HG02588 (cell line): ENCODE measurements at regions not wholly inside any gene's neighbourhood (a gene's known extent, or its start where the extent isn't known, plus 50 kb on each side); places are given as distances from the start of the nearest gene placed in this dataset.
"Not testable (repeated sequence)": the region's sequence is repeated elsewhere in the genome, so short reads cannot be mapped to it uniquely, and the experiment has no call there.

Source experiments
- ATAC-seq: cut with Tn5 transposase; IDR thresholded peaks from one replicate; pipeline ENCODE4 v1.9.1; 2021; ENCODE audit warnings: mild to moderate bottlenecking, moderate library complexity; ENCODE audit not compliant: unreplicated experiment

GRCh38 chr2:187679454-187679853 is 125.2 kb upstream of the TFPI start:
- ATAC-seq = no peak

DNA sequence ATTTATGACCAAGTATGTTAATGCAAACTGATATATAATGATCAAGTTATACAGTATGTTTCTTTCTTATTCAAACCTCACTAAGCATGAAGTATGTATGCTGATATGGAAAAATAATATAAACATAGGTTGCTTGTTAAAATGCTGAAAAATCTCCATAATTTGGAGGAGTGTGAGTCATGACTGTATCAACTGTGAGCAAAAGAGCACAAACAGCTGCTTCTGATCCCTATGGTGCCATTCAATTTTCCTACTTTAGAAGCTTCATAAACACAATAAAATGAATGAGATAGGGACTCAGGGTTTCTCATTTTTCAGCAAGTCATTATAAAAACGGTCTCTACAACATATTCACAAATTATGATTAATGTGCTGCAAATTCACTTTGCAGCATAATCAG is 129.9 kb upstream of the TFPI start:
- no peak for ATAC-seq

- ATAC-seq = no peak
These were observed 132.3 kb upstream of the TFPI start for GRCh38 chr2:187686416-187687024.

DNA sequence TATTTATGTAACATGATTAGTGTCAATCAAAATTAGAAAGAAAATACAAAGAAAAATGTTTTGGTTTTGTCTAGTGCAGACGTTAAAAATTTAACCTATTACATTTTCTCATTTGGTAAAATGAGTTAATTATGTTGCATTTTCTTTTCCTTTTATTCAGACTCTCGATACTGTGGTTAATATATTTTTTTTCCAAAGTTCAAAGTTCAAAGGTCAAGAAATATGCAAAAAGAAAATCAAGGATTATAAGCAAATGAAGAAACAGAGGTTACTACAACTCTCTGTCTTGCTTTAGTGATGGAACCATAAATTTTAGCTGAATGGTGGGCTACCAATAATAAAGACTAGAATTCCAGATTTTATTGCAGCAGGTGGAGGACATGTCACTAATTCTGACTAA is 133.3 kb upstream of the TFPI start:
- ATAC-seq = no peak

- no peak for ATAC-seq
These were observed 135.1 kb upstream of the TFPI start for GRCh38 chr2:187689372-187689771.

GRCh38 chr2:187693923-187694322 is 139.7 kb upstream of the TFPI start:
- no peak for ATAC-seq

- not testable (repeated sequence) for ATAC-seq
These were observed 142.4 kb upstream of the TFPI start for GRCh38 chr2:187696644-187697043.

DNA sequence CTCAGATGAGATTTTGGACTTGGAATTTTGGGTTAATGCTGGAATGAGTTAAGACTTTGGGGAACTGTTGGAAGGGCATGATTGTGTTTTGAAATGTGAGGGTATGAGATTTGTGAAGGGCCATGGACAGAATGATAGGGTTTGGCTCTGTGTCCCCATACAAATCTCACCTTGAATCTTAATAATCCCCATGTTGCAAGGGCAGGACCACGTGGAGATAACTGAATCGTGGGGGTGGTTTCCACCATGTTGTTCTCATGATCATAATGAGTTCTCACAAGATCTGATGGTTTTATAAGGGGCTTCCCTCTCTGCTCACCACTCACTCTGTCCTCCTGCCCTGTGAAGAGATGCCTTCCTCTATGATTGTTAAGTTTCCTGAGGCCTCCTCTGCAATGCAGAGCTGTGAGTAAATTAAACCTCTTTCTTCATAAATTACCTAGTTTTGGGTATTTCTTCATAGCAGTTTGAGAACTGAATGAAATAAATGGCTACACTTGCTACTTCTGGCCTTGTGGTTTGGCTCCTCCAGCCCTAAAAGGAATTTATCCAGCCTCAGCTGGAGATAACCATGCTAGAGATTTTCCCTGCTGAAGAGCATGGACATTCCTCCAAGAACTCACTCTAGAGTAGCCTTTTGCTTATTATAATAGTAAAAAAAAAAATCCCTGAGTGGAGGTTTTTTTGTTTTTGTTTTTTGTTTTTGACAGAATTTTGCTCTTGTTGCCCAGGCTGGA is 144.3 kb upstream of the TFPI start:
- no peak for ATAC-seq

DNA sequence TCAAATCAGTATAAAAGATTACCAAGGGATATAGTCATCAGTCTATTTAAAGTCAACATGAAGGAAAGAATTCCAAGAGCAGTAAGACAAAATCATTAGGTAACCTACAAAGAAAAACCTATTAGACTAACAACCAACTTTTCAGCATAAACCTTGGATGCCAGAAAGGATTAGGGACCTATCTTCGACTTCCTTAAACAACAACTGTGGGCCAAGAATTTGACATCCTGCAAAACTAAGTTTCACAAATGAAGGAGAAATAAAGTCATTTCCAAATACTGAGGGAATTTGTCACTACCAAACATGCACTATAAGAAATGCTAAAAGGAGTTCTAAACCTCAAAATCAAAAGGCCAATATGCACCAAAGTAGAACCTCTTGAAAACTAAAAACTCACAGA is 147.9 kb upstream of the TFPI start:
- no peak for ATAC-seq

- no peak for ATAC-seq
These were observed 154.0 kb upstream of the TFPI start for GRCh38 chr2:187708272-187708671.

- no peak for ATAC-seq
These were observed 154.8 kb upstream of the TFPI start for GRCh38 chr2:187709065-187709464.

DNA sequence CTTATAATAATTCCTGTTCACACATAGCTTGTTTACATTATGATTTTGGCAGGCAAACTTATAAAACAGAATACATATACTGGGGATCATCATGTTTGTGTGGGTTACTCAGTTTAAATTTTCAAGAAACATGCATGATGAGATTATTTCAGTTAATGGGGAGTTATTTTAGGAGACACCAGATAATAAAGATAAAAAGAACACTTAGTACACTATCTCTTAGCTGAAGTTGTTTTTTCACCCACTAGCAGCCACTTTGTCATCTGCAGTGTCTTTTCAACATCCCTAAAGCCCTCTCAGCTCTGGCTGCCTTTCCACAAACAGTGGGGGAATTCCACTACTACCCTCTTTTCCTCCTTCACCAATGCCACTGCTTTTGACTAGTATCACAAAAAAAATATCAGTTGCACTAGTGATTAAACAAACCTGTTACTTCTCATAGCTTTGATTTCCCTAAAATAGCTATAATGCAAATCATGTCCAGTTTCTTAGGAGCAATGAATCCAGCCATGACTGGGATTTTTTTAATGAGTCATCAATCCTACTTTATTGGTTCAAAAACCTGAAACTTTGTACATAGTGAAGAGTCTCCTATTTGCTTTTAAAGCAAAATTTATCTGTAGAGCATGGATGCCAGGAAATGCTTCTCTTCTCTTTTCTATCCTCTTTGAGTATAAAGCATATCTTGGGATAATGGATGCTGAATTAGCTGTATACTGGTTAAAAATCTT is 156.7 kb upstream of the TFPI start:
- ATAC-seq = no peak

DNA sequence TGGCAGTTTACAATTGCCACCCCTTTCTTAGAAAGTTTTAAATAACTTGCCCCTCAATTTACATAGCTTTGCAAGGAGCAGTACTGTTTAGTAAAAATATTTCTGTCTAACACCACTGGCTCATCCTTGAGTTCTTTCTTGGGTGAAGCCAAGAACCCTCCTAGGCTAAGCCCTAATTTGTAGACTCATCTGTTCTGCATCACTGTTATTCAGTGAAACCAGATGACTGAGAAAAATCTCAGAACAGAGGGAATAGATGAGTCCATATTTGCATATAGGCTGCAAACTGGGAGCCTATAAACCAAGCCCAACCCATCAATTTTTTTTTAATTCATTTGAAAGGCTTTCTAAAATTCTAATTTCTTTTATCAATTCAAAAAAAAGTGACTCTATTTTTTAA is 161.4 kb upstream of the TFPI start:
- no peak for ATAC-seq

GRCh38 chr2:187716301-187716700 is 162.1 kb upstream of the TFPI start:
- no peak for ATAC-seq

- ATAC-seq = no peak
These were observed 163.9 kb upstream of the TFPI start for GRCh38 chr2:187718092-187718491.

GRCh38 chr2:187719510-187719909 is 165.3 kb upstream of the TFPI start:
- no peak for ATAC-seq

GRCh38 chr2:187748958-187749357 is 194.7 kb upstream of the TFPI start:
- no peak for ATAC-seq

GRCh38 chr2:187749804-187750431 is 195.7 kb upstream of the TFPI start:
- ATAC-seq = no peak

DNA sequence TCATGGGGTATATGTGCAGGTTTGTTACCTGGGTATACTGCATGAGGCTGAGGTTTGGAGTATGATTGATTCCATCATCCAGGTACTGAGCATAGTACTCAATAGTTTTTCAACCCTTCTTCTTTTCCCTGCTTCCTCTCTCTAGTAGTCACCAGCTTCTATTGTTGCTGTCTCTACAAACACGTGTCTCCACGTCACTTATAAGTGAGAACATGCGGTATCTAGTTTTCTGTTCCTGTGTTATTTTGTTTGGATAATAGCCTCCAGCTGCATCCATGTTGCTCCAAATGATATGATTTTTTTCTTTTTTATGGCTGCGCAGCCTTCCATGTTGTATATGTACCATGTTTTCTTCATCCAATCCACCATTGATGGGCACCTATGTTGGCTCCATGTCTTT is 214.8 kb upstream of the TFPI start:
- no peak for ATAC-seq

- no peak for ATAC-seq
These were observed 215.2 kb upstream of the TFPI start for GRCh38 chr2:187769437-187769836.

DNA sequence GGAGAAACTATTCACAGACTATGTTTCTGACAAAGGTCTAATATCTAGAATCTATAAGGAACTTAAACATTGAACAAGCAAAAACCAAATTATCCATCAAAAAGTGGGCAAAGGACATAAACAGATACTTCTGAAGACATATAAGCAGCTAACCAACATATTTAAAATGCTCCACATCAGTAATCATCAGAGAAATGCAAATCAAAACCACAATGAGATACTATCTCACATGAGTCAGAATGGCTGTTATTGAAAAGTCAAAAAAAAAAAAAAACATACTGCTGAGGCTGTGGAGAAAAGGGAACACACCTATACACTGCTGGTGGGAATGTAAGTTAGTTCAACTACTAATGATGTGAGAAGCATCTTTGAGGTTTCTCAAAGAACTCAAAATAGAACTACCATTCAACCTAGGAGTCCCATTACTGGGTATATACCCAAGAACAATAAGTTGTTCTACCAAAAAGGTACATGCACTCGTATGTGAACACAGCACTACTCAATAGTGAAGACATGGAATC is 220.4 kb upstream of the TFPI start:
- no peak for ATAC-seq
